Stimulated activated CD8-positive, alpha-beta memory T cell treated with anti-CD3 and anti-CD28 coated beads, Interleukin-7, amount 100 ng/mL, for 24 hours (primary cell): ENCODE measurements at regions not wholly inside any gene's neighbourhood (a gene's known extent, or its start where the extent isn't known, plus 50 kb on each side); places are given as distances from the start of the nearest gene placed in this dataset.

Experiments used
- DNase-seq: peaks from one replicate; pipeline ENCODE4 v3.0.0-alpha.2; 2020; ENCODE audit warnings: low read depth

GRCh38 chr10:4733150-4733842 lies 92.7 kb upstream of the AKR1E2 start:
- no peak for DNase-seq

GRCh38 chr10:4730998-4731397 lies 95.0 kb upstream of the AKR1E2 start:
- DNase-seq: no peak

GRCh38 chr10:4725917-4726606 lies 99.9 kb upstream of the AKR1E2 start:
- no peak for DNase-seq

- DNase-seq: no peak
These were observed 102.1 kb upstream of the AKR1E2 start for GRCh38 chr10:4723860-4724259.

- DNase-seq: no peak
These were observed 103.8 kb upstream of the AKR1E2 start for GRCh38 chr10:4721999-4722753.

- DNase-seq: no peak
These were observed 105.5 kb upstream of the AKR1E2 start for GRCh38 chr10:4720463-4720862.

GRCh38 chr10:4719671-4720070 lies 106.3 kb upstream of the AKR1E2 start:
- no peak for DNase-seq

- DNase-seq: no peak
These were observed 107.0 kb upstream of the AKR1E2 start for GRCh38 chr10:4719036-4719435.

GRCh38 chr10:4718544-4718943 lies 107.5 kb upstream of the AKR1E2 start:
- no peak for DNase-seq

- no peak for DNase-seq
These were observed 108.3 kb upstream of the AKR1E2 start for GRCh38 chr10:4717670-4718069.

- no peak for DNase-seq
These were observed 115.1 kb upstream of the AKR1E2 start for GRCh38 chr10:4710858-4711257.

- DNase-seq: no peak
These were observed 117.8 kb upstream of the AKR1E2 start for GRCh38 chr10:4708123-4708759.

- DNase-seq: no peak
These were observed 118.8 kb upstream of the AKR1E2 start for GRCh38 chr10:4707221-4707620.

- no peak for DNase-seq
These were observed 121.9 kb upstream of the AKR1E2 start for GRCh38 chr10:4704034-4704545.

- no peak for DNase-seq
These were observed 125.0 kb upstream of the AKR1E2 start for GRCh38 chr10:4701016-4701415.

GRCh38 chr10:4699950-4700730 lies 125.9 kb upstream of the AKR1E2 start:
- DNase-seq: no peak

- no peak for DNase-seq
These were observed 127.9 kb upstream of the AKR1E2 start for GRCh38 chr10:4698075-4698474.

- no peak for DNase-seq
These were observed 129.8 kb upstream of the AKR1E2 start for GRCh38 chr10:4696186-4696585.

- DNase-seq: no peak
These were observed 132.0 kb upstream of the AKR1E2 start for GRCh38 chr10:4693967-4694366.

- DNase-seq: no peak
These were observed 133.8 kb upstream of the AKR1E2 start for GRCh38 chr10:4692206-4692605.

GRCh38 chr10:4691776-4692175 lies 134.2 kb upstream of the AKR1E2 start:
- DNase-seq: no peak

GRCh38 chr10:4691301-4691700 lies 134.7 kb upstream of the AKR1E2 start:
- DNase-seq: no peak
